ENCODE measurements at regions not wholly inside any gene's neighbourhood (a gene's known extent, or its start where the extent isn't known, plus 50 kb on each side); places are given as distances from the start of the nearest gene placed in this dataset.

GRCh38 chr20:40757087-40757486 is 68.1 kb upstream of the MAFB start:
- H3K9ac ChIP-seq (ENCODE audit: low read length): no peak overlapping the region
- no peaks in the 10 kb centered on the region for H3K36me3 ChIP-seq (ENCODE audit: control insufficient read depth in 1 of 2, insufficient read depth in 2 of 2, low read length in 2 of 2)
- POLR2A ChIA-PET: no interaction called here
- no peaks in the 10 kb centered on the region for H4K20me1 ChIP-seq (ENCODE audit: insufficient read depth)
- RAD21 ChIA-PET (ENCODE audit: low non-redundant PET in 1 of 2, low total read pairs in 2 of 2, uncharacterized antibody in 2 of 2, unreplicated experiment in 2 of 2): no interaction called here
- CTCF ChIA-PET: no interaction called here
- no peak overlapping the region for H3K4me2 ChIP-seq (ENCODE audit: low read length)
- no peak overlapping the region for H3K4me3 ChIP-seq (replicated peaks in 1 of 2; ENCODE audit: low read depth in 1 of 2, low read length in 2 of 2)
- H3K9me3 ChIP-seq (ENCODE audit: control insufficient read depth in 1 of 2, insufficient read depth in 1 of 2, low read depth in 1 of 2, low read length in 2 of 2): no peaks in the 10 kb centered on the region
- no peak for TF ChIP-seq SP1 (IDR thresholded peaks at IDR 0.05; ENCODE audit: low read depth)
- no peak for TF ChIP-seq CEBPB (IDR thresholded peaks at IDR 0.05; ENCODE audit: low read depth)
- TF ChIP-seq SIN3A (IDR thresholded peaks at IDR 0.05; ENCODE audit: low read depth): no peak
- TF ChIP-seq, protein P1, sequence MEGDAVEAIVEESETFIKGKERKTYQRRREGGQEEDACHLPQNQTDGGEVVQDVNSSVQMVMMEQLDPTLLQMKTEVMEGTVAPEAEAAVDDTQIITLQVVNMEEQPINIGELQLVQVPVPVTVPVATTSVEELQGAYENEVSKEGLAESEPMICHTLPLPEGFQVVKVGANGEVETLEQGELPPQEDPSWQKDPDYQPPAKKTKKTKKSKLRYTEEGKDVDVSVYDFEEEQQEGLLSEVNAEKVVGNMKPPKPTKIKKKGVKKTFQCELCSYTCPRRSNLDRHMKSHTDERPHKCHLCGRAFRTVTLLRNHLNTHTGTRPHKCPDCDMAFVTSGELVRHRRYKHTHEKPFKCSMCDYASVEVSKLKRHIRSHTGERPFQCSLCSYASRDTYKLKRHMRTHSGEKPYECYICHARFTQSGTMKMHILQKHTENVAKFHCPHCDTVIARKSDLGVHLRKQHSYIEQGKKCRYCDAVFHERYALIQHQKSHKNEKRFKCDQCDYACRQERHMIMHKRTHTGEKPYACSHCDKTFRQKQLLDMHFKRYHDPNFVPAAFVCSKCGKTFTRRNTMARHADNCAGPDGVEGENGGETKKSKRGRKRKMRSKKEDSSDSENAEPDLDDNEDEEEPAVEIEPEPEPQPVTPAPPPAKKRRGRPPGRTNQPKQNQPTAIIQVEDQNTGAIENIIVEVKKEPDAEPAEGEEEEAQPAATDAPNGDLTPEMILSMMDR (IDR thresholded peaks at IDR 0.05 in 2 of 3, conservative IDR thresholded peaks at IDR 0.05 in 1 of 3; ENCODE audit: borderline replicate concordance in 1 of 3, insufficient read depth in 1 of 3, low read depth in 2 of 3, low read length in 2 of 3): no peak
- TF ChIP-seq, protein P2, sequence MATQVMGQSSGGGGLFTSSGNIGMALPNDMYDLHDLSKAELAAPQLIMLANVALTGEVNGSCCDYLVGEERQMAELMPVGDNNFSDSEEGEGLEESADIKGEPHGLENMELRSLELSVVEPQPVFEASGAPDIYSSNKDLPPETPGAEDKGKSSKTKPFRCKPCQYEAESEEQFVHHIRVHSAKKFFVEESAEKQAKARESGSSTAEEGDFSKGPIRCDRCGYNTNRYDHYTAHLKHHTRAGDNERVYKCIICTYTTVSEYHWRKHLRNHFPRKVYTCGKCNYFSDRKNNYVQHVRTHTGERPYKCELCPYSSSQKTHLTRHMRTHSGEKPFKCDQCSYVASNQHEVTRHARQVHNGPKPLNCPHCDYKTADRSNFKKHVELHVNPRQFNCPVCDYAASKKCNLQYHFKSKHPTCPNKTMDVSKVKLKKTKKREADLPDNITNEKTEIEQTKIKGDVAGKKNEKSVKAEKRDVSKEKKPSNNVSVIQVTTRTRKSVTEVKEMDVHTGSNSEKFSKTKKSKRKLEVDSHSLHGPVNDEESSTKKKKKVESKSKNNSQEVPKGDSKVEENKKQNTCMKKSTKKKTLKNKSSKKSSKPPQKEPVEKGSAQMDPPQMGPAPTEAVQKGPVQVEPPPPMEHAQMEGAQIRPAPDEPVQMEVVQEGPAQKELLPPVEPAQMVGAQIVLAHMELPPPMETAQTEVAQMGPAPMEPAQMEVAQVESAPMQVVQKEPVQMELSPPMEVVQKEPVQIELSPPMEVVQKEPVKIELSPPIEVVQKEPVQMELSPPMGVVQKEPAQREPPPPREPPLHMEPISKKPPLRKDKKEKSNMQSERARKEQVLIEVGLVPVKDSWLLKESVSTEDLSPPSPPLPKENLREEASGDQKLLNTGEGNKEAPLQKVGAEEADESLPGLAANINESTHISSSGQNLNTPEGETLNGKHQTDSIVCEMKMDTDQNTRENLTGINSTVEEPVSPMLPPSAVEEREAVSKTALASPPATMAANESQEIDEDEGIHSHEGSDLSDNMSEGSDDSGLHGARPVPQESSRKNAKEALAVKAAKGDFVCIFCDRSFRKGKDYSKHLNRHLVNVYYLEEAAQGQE (IDR thresholded peaks at IDR 0.05; ENCODE audit: low read depth): no peak
- no peak for TF ChIP-seq FOSL1 (IDR thresholded peaks at IDR 0.05; ENCODE audit: low read depth)
- no peak for TF ChIP-seq JUND (IDR thresholded peaks at IDR 0.05)
- no peak for TF ChIP-seq ZFX (IDR thresholded peaks at IDR 0.05)
- TF ChIP-seq TCF7L2 (IDR thresholded peaks at IDR 0.05; ENCODE audit: borderline replicate concordance, extremely low read depth, insufficient read depth, insufficient read length): no peak
- no peak for TF ChIP-seq ZNF274 (IDR thresholded peaks at IDR 0.05; ENCODE audit: low read depth, low read length)
- no peak for TF ChIP-seq EZH2phosphoT487 (IDR thresholded peaks at IDR 0.05; ENCODE audit: borderline replicate concordance)
- no peak for TF ChIP-seq EZH2 (IDR thresholded peaks at IDR 0.05)
- TF ChIP-seq ELF1 (IDR thresholded peaks at IDR 0.05; ENCODE audit: borderline replicate concordance, low read depth): no peak
- no peak for TF ChIP-seq RAD21 (IDR thresholded peaks at IDR 0.05; ENCODE audit: low read depth)
- TF ChIP-seq POLR2A (IDR thresholded peaks at IDR 0.05; ENCODE audit: borderline replicate concordance, extremely low read depth, insufficient read depth, insufficient read length): no peak
- no peak for TF ChIP-seq EGR1 (IDR thresholded peaks at IDR 0.05; ENCODE audit: low read depth)
- TF ChIP-seq CBX3 (IDR thresholded peaks at IDR 0.05; ENCODE audit: low read depth): no peak
- H3K4me1 ChIP-seq (ENCODE audit: control insufficient read depth in 1 of 2, insufficient read depth in 2 of 2, low read length in 2 of 2): no peaks in the 10 kb centered on the region
- no peaks in the 10 kb centered on the region for H3K79me2 ChIP-seq (ENCODE audit: insufficient read depth, low read length)
- DNase-seq (ENCODE audit: low read depth, low spot score) (no peak), ATAC-seq (no peak)
- BruUV-seq (replicated peaks): no TSS peak
- no peaks in the 10 kb centered on the region for H3K27me3 ChIP-seq (ENCODE audit: insufficient read depth, low read length)
- no peaks in the 10 kb centered on the region for H3K9me2 ChIP-seq (ENCODE audit: insufficient read depth)
- no peak overlapping the region for H3K27ac ChIP-seq (ENCODE audit: low read depth, low read length)
- intact Hi-C loops (cut with micrococcal nuclease): no loop called here
- H2AFZ ChIP-seq (ENCODE audit: low read depth, low read length, poor library complexity, severe bottlenecking): no peak overlapping the region
